Adrenal gland (tissue), 9 donors: ENCODE measurements at regions not wholly inside any gene's neighbourhood (a gene's known extent, or its start where the extent isn't known, plus 50 kb on each side); places are given as distances from the start of the nearest gene placed in this dataset.

Experiments used
- DNase-seq, 7 donors: peaks; one replicate each; pipeline ENCODE4 v3.0.0-alpha.2; 2019 to 2020
- H3K27ac ChIP-seq, 5 donors: fragments of 200-600 bp; sonication (generic) in 4 of 5; 1 replicate in 3 of 5; 2 replicates in 2 of 5; pipeline versions ENCODE4 v1.5.1 to v1.8.0; 2016 to 2020; ENCODE audit warnings: mild to moderate bottlenecking in 1 of 5
- H3K27me3 ChIP-seq: fragments of 200-600 bp; 2 replicates; pipeline ENCODE4 v1.8.0; 2021
- H3K36me3 ChIP-seq, 2 donors: fragments of 200-600 bp; replicated peaks in 1 of 2; 1 replicate in 1 of 2; 2 replicates in 1 of 2; pipeline versions ENCODE4 v1.5.1 to v1.8.0; 2018 to 2022
- H3K4me1 ChIP-seq, 2 donors: fragments of 200-600 bp; replicated peaks in 1 of 2; 1 replicate in 1 of 2; 2 replicates in 1 of 2; pipeline versions ENCODE4 v1.5.1 to v1.8.0; 2018 to 2021
- H3K4me3 ChIP-seq, 4 donors: fragments of 200-600 bp; sonication (generic) in 3 of 4; one replicate each; pipeline ENCODE4 v1.5.1; 2016 to 2018
- H3K9me3 ChIP-seq, 3 donors: fragments of 200-600 bp; sonication (generic) in 1 of 3; replicated peaks in 1 of 3; 1 replicate in 2 of 3; 2 replicates in 1 of 3; pipeline versions ENCODE4 v1.5.1 to v1.8.0; 2016 to 2021
- CTCF ChIP-seq, 6 experiments: fragments of 450-650 bp in 4 of 6; fragments of 200-600 bp in 2 of 6; sonication (generic) in 1 of 6; IDR thresholded peaks; 1 replicate in 5 of 6; 2 replicates in 1 of 6; pipeline versions ENCODE4 v1.5.1 to v1.8.0; 2016 to 2021; ENCODE audit warnings: antibody characterized with exemption in 6 of 6, mild to moderate bottlenecking in 2 of 6, moderate library complexity in 1 of 6
- POLR2A ChIP-seq, 2 donors: fragments of 450-650 bp; IDR thresholded peaks; one replicate each; pipeline ENCODE4 v1.6.1; 2017; ENCODE audit warnings: antibody characterized with exemption in 2 of 2, mild to moderate bottlenecking in 2 of 2, moderate library complexity in 1 of 2
- WGBS, 4 donors: extraction: QIAGEN DNeasy Blood & Tissue Kit in 2 of 4; methylation state at CpG; one replicate each; pipeline versions ENCODE4 v1.1.5 to v1.1.7; 2013 to 2017; 5-methylcytosine and 5-hydroxymethylcytosine counted together
- intact Hi-C, 2 donors: fragments of 100-400 bp; cut with DNase I; formaldehyde crosslinking; loops; one replicate each; pipeline versions ENCODE4 v1.14.1 to v1.15.0; 2022 to 2023
- donor health status: healthy with polysubstance abuse.
- donor health status: Bipolar disorder and iron deficiency.
- donor health status: DM: yes; HTN: yes; CAD: no.
- donor health status: DM: no; HTN: no; CAD: no.
- donor health status: DM: no; HTN: no; CAD: no.

GRCh38 chr7:124652237-124652636 is 113.4 kb downstream of the GPR37 start:
- Histone ChIP-seq H3K9me3 (no peaks in the 10 kb centered on the region), H3K36me3 (no peaks in the 10 kb centered on the region), H3K4me1 (no peaks in the 10 kb centered on the region), H3K4me3 (no peak overlapping the region), H3K27me3 (no peaks in the 10 kb centered on the region), H3K27ac (no peak overlapping the region)
- intact Hi-C loops = no loop called here
- TF ChIP-seq POLR2A (IDR thresholded peaks at IDR 0.05) (no peak), CTCF (IDR thresholded peaks at IDR 0.05) (no peak)
- WGBS, 4 donors = 61 to 74% (median 67%) methylated on average over 1 of the region's 1 CpG
- no peak for DNase-seq

GRCh38 chr7:124651136-124651535 is 114.5 kb downstream of the GPR37 start:
- Histone ChIP-seq H3K27ac (no peak overlapping the region), H3K9me3 (no peaks in the 10 kb centered on the region), H3K4me3 (no peak overlapping the region), H3K4me1 (no peaks in the 10 kb centered on the region), H3K27me3 (no peaks in the 10 kb centered on the region), H3K36me3 (no peaks in the 10 kb centered on the region)
- TF ChIP-seq CTCF (IDR thresholded peaks at IDR 0.05) (no peak), POLR2A (IDR thresholded peaks at IDR 0.05) (no peak)
- intact Hi-C loops = no loop called here
- DNase-seq = no peak
- 70 to 80% (median 78%) methylated on average over 4 of the region's 4 CpGs for WGBS, 4 donors

GRCh38 chr7:124649397-124650014 is 116.1 kb downstream of the GPR37 start:
- intact Hi-C loops = no loop called here
- no peak for DNase-seq
- Histone ChIP-seq H3K4me3 (no peak overlapping the region), H3K27ac (no peak overlapping the region), H3K4me1 (no peaks in the 10 kb centered on the region), H3K36me3 (no peaks in the 10 kb centered on the region), H3K27me3 (no peaks in the 10 kb centered on the region), H3K9me3 (no peaks in the 10 kb centered on the region)
- WGBS, 4 donors = 57 to 69% (median 62%) methylated on average over 4 of the region's 4 CpGs
- no peak for TF ChIP-seq CTCF (IDR thresholded peaks at IDR 0.05)
- no peak for TF ChIP-seq POLR2A (IDR thresholded peaks at IDR 0.05)

- no peak overlapping the region for H3K4me3 ChIP-seq
- no peak for TF ChIP-seq CTCF (IDR thresholded peaks at IDR 0.05)
- TF ChIP-seq POLR2A (IDR thresholded peaks at IDR 0.05) = no peak
- H3K36me3 ChIP-seq = no peaks in the 10 kb centered on the region
- no peaks in the 10 kb centered on the region for H3K4me1 ChIP-seq
- H3K27me3 ChIP-seq = no peaks in the 10 kb centered on the region
- no peaks in the 10 kb centered on the region for H3K9me3 ChIP-seq
- intact Hi-C loops = no loop called here
- H3K27ac ChIP-seq = no peak overlapping the region
- no peak for DNase-seq
These were observed 117.8 kb downstream of the GPR37 start for GRCh38 chr7:124647630-124648306.
